HUES6 (cell line): ENCODE measurements at regions not wholly inside any gene's neighbourhood (a gene's known extent, or its start where the extent isn't known, plus 50 kb on each side); places are given as distances from the start of the nearest gene placed in this dataset.
A peak's percentile ranks its signal among the peaks of the same experiment; 100 is the strongest.

Experiments
- H3K27ac ChIP-seq: 2 replicates; pipeline ENCODE4 v1.7.0; 2013; ENCODE audit warnings: low read depth, mild to moderate bottlenecking, low read length, inconsistent platforms
- H3K27me3 ChIP-seq: 2 replicates; pipeline ENCODE4 v1.6.1; 2013; ENCODE audit warnings: low read length; ENCODE audit not compliant: control insufficient read depth, insufficient read depth
- H3K36me3 ChIP-seq: 2 replicates; pipeline ENCODE4 v1.6.1; 2013; ENCODE audit warnings: low read length; ENCODE audit not compliant: control insufficient read depth, insufficient read depth
- H3K4me1 ChIP-seq: 2 replicates; pipeline ENCODE4 v1.6.1; 2013; ENCODE audit warnings: low read length; ENCODE audit not compliant: control insufficient read depth, insufficient read depth
- H3K4me3 ChIP-seq: 2 replicates; pipeline ENCODE4 v1.5.1; 2013; ENCODE audit warnings: low read depth, low read length
- H3K9ac ChIP-seq: one replicate; pipeline ENCODE4 v1.6.1; 2013; ENCODE audit warnings: mild to moderate bottlenecking, low read length
- H3K9me3 ChIP-seq: 2 replicates; pipeline ENCODE4 v1.6.1; 2013; ENCODE audit warnings: low read depth, low read length; ENCODE audit not compliant: control insufficient read depth, insufficient read depth

DNA sequence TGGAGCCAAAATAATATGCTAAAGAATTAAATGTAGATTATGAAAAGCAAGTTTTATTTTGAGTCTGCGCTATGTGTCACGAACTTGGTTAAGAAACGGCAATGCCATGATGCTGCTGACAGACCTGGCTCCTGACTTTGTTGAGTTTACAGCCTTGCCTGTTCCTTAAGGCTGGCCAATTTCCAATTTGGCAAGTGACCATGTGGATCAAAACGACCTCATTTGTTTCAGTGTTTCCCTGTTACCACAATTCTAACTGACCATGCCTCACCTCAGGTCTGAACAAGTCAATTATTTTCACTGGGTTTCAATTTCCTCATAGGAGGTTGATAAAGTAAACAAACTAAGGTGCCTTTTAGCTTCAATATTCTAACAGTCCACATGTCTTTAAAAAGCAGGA lies 461.4 kb downstream of the ZNF608 start:
- Histone ChIP-seq H3K4me3 (no peak overlapping the region), H3K27ac (no peak overlapping the region), H3K9me3 (peaks cover 7% of the 10 kb centered on the region; the same call in 1 of the 2 replicates), H3K9ac (no peak overlapping the region), H3K27me3 (no peaks in the 10 kb centered on the region), H3K36me3 (no peaks in the 10 kb centered on the region), H3K4me1 (peaks cover 17% of the 10 kb centered on the region)

DNA sequence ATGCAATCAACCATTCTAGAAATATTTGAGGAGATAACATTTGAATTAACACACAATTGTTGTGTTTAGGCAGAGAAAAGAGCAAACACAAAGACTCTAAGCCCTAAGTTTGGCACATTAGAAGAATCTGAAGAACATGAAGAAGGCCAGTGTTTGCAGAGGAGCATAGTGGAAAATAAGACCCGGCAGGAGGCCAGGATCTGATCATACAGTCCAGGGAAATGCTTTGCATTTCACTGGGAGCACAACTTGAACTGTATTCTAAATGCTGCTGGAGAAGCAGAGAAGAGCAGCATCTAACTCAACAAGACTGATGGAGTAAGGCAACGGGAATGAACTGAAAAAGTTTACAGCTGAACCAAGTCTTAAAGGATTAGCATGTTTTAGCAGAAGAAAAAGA lies 463.4 kb downstream of the ZNF608 start:
- Histone ChIP-seq H3K4me1 (peaks cover 12% of the 10 kb centered on the region; the same call in 1 of the 2 replicates), H3K27ac (no peak overlapping the region), H3K36me3 (no peaks in the 10 kb centered on the region), H3K9me3 (peaks cover 7% of the 10 kb centered on the region; the same call in 1 of the 2 replicates), H3K27me3 (no peaks in the 10 kb centered on the region), H3K9ac (no peak overlapping the region), H3K4me3 (no peak overlapping the region)

DNA sequence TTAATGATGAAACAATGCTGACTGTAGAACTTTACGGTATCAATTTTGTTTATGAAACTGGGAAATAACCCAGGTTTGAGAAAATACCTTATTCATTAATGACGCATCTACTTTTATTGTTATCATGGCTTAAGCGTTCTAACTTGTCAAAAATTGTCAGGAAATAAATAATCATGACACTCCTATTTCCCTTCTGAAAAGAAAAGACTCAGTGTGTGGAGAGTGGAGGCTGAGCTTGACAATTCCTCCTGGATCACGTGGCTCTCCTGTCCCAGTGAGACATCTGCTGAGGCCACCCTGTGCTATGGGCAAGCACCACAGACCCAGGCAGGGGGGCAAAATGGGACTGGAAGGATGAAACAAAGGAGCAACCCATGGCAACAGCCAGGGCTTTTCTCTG lies 466.4 kb downstream of the ZNF608 start:
- no peak overlapping the region for H3K9ac ChIP-seq
- H3K4me1 ChIP-seq = peaks cover 15% of the 10 kb centered on the region; the same call in 1 of the 2 replicates
- H3K27me3 ChIP-seq = no peaks in the 10 kb centered on the region
- H3K9me3 ChIP-seq = no peaks in the 10 kb centered on the region
- no peaks in the 10 kb centered on the region for H3K36me3 ChIP-seq
- H3K4me3 ChIP-seq = no peak overlapping the region
- no peak overlapping the region for H3K27ac ChIP-seq

DNA sequence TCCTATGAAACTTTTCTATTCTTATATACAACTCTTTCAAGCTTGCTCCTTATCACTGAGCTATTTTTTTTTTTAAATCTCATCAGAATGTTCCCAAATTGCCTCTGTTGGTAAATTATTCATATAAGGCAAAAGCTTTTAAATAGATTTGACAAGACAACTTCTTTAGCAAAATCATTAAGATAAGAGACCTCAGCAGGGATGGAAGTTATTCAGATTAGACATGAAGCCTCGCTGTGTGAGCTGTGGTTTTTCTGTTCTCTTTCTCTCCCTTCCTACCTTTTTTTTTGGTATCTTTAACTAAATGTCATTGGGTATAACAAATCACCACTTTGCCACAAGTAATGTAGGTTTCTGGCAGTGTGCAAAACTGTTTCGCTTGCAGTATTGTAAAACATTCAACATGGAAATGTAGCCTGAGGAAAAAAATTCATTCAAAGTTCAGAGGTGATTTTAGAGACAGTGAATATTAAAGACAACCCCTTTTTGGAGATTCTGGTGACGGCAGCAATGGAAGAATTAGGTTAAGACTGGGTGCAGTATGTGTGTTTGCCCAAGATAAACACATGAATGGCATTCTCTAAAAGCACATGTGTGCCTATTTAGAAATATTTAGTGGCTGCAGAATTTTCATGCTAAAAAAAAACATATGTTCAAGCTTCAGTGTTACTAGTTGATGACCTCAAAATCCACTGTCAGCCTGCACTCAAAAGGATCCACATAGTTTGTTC lies 467.1 kb downstream of the ZNF608 start:
- no peaks in the 10 kb centered on the region for H3K9me3 ChIP-seq
- no peak overlapping the region for H3K4me3 ChIP-seq
- H3K27me3 ChIP-seq = no peaks in the 10 kb centered on the region
- H3K9ac ChIP-seq = no peak overlapping the region
- no peaks in the 10 kb centered on the region for H3K36me3 ChIP-seq
- peaks cover 15% of the 10 kb centered on the region; the same call in 1 of the 2 replicates for H3K4me1 ChIP-seq
- H3K27ac ChIP-seq = no peak overlapping the region; the same call in 1 of the 2 replicates

DNA sequence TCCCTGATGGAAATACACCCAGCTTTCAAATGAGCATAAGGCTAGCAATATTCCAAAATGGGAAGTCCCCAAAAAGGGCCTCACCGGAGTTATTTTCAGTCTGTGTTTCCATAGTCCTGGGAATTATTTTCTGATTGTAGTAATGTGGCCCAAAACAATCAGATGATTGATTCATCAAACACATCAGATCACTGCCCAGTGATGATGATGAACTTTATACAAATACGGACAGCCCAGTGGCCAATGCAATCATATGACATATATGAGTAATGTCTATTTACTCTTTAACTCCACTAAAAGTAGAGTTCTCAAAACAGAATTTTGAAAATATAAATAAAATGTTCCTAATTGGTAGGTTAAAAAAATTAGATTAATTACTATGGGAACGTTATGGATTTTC lies 467.8 kb downstream of the ZNF608 start:
- no peaks in the 10 kb centered on the region for H3K27me3 ChIP-seq
- H3K36me3 ChIP-seq = no peaks in the 10 kb centered on the region
- H3K4me1 ChIP-seq = peaks cover 15% of the 10 kb centered on the region; the same call in 1 of the 2 replicates
- peak overlapping the region; percentile 1; the same call in 1 of the 2 replicates for H3K27ac ChIP-seq
- H3K9ac ChIP-seq = no peak overlapping the region
- no peak overlapping the region for H3K4me3 ChIP-seq
- no peaks in the 10 kb centered on the region for H3K9me3 ChIP-seq

DNA sequence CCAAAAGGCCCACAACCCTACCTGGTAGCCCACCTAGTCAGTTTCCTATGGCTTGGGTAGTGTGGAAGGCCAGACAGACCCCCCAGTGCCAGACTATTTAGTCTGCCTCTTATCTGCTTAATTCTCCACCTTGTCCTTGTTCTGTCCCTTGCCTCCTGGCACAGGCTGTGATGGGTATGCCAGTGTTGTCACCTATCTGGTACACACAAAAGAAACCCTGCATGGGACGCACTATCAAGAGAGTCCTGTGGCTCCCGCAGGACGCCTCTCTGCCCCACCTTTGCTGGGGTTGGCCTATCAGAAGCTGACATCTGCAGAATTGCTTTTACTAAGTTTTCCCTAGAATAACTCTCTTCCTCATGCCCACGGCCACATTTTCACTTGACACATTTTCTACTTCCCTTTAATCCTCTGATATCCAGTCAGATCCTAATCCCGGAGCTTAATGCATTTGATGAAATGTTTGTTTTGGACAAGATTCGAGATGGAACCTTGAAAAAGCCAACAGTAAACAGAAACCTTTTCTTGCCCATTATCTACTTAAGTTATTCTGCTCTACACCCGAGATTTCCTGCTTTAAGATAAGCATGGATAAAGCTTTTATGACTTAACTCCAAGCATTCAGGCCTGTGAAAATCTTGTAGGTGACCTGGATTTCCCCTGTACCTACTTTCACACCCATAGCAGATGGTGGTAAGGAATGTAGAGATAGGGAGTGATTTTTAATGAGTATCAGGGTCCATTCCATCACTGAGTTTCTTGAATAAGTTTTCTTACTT lies 468.5 kb downstream of the ZNF608 start:
- Histone ChIP-seq H3K9ac (peak overlapping the region; percentile 17), H3K9me3 (no peaks in the 10 kb centered on the region), H3K27me3 (no peaks in the 10 kb centered on the region), H3K4me1 (peaks cover 12% of the 10 kb centered on the region; the same call in 1 of the 2 replicates), H3K4me3 (no peak overlapping the region), H3K36me3 (no peaks in the 10 kb centered on the region), H3K27ac (peak overlapping the region; percentile 1; the same call in 1 of the 2 replicates)

DNA sequence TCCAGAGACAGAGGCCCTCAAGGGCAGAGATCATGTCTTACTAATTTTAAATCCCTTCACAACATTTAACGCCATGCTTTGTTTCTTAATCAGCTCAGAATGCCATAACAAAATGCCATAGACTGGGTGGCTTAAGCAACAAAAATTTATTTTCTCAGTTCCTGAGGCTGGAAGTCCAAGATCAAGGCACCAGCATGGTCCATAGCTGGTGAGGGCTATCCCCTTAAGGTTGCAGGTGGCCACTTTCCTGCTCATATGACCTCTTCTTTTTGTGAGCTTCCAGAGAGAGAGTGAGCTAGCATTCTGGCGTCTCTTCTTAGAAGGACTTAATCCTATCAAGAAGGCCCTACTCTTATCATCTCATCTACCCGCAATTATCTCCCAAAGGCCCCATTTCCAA lies 470.3 kb downstream of the ZNF608 start:
- H3K9me3 ChIP-seq = no peaks in the 10 kb centered on the region
- no peak overlapping the region for H3K4me3 ChIP-seq
- H3K27me3 ChIP-seq = no peaks in the 10 kb centered on the region

DNA sequence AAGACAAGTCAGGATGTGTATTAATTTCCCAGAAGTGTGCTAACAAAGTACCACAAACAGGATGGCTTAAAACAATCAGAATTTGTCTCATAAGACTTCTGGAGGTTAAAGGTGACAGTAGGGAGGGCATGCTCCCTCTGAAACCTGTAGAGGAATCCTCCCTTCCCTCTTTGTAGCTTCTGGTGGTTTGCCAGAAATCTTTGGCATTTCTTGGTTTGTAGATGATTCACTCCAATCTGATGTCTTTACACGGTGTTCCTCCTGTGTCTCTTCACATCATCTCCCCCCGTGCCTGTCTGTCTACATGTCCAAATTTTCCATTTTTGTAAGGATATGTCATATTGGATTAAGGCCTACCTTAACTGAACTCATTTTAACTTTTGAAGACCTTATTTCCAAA lies 471.5 kb downstream of the ZNF608 start:
- Histone ChIP-seq H3K4me3 (no peak overlapping the region), H3K4me1 (peaks cover 11% of the 10 kb centered on the region; the same call in 1 of the 2 replicates), H3K27me3 (no peaks in the 10 kb centered on the region), H3K9ac (no peak overlapping the region), H3K27ac (no peak overlapping the region), H3K9me3 (no peaks in the 10 kb centered on the region), H3K36me3 (no peaks in the 10 kb centered on the region)

More for the DNA sequence above, 470.3 kb downstream of the ZNF608 start:
- H3K36me3 ChIP-seq = no peaks in the 10 kb centered on the region
- H3K27ac ChIP-seq = no peak overlapping the region
- no peak overlapping the region for H3K9ac ChIP-seq
- H3K4me1 ChIP-seq = peaks cover 12% of the 10 kb centered on the region; the same call in 1 of the 2 replicates

DNA sequence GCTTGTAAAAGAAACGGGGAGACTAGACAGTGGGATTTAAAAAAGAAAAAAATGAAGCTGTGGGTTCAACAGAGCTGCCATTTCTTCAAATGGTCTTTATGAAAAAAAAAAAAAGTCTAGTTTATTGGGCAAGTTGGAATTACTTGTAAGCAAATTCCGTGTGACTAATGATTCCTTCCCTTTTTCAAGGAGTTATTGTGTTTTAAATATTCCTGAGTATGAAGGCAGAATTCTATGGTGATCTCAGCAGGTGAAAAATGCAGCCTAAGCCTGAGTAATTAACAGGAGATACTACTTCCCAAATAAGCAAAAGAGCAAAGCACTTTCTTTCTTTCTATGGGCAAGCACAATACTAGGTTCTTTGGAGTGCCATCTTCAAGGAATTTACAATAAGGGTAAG lies 481.9 kb downstream of the ZNF608 start:
- no peaks in the 10 kb centered on the region for H3K27me3 ChIP-seq
- no peak overlapping the region for H3K27ac ChIP-seq
- H3K4me3 ChIP-seq = no peak overlapping the region
- no peak overlapping the region for H3K9ac ChIP-seq
- no peaks in the 10 kb centered on the region for H3K9me3 ChIP-seq
- H3K4me1 ChIP-seq = peaks cover 43% of the 10 kb centered on the region
- H3K36me3 ChIP-seq = no peaks in the 10 kb centered on the region

DNA sequence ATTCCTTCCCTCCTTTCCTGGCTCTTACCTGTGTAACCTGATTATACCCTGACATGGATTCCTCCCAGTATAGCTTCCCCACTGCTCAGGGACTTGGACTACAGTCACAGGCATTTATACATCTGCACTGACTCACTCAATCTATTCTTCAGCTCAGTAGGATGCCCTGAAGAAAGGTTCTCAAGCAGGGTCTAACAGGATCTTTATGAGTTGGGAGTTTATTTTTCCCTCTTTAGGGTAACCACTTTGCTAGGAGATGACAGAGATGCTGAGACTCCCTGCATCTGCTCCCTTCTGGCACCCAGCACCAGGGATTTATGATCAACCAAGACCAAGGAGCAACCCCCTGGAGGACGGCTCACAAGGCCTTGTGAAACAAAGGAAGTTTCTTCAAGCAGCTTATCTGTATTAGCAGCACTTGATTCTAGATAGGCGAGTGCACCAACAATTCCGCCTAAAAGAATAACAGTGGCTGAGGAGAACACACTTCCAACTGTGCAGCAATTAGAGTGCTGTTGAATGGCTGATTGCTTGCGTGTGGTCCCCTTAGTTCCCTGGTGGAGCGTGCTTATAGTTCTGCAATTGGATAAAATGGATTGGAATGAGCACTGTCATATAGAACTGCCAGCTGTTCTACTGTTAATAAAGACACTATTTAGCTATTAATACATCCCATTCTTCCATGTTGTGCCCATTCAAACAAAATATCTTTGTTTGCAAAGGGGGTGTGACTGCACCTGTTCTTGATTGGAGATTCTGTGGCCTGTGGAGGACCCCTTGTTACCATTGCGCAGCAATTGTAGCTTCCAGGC lies 482.6 kb downstream of the ZNF608 start:
- H3K4me1 ChIP-seq = peaks cover 43% of the 10 kb centered on the region
- peak overlapping the region; percentile 53 for H3K9ac ChIP-seq
- no peaks in the 10 kb centered on the region for H3K36me3 ChIP-seq
- H3K27ac ChIP-seq = peak overlapping the region; percentile 67
- no peaks in the 10 kb centered on the region for H3K27me3 ChIP-seq
- peak overlapping the region; percentile 5; the same call in 1 of the 2 replicates for H3K4me3 ChIP-seq
- no peaks in the 10 kb centered on the region for H3K9me3 ChIP-seq
